ENCODE measurements at regions not wholly inside any gene's neighbourhood (a gene's known extent, or its start where the extent isn't known, plus 50 kb on each side); places are given as distances from the start of the nearest gene placed in this dataset.

DNA sequence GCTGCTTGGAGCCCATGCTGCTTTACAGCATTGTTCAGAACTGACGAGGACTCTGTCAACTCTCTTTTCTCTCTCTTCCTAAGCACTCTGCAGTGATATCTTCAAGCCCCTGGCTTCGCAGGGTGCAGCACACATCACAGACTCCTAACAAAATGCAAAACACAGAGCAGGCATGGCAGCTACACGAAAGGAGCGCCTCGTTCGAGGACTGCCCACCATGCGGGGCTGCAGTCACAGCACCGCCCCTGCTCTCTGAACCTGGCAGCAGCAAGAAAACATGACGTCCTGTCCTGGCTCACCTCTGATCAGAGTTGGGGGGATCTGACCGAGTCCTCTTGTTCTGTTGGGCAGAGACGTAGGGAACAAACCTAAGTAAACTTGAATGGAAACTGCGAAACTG lies 281.7 kb downstream of the CDH26 start:
- TF ChIP-seq, protein P1, sequence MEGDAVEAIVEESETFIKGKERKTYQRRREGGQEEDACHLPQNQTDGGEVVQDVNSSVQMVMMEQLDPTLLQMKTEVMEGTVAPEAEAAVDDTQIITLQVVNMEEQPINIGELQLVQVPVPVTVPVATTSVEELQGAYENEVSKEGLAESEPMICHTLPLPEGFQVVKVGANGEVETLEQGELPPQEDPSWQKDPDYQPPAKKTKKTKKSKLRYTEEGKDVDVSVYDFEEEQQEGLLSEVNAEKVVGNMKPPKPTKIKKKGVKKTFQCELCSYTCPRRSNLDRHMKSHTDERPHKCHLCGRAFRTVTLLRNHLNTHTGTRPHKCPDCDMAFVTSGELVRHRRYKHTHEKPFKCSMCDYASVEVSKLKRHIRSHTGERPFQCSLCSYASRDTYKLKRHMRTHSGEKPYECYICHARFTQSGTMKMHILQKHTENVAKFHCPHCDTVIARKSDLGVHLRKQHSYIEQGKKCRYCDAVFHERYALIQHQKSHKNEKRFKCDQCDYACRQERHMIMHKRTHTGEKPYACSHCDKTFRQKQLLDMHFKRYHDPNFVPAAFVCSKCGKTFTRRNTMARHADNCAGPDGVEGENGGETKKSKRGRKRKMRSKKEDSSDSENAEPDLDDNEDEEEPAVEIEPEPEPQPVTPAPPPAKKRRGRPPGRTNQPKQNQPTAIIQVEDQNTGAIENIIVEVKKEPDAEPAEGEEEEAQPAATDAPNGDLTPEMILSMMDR (IDR thresholded peaks at IDR 0.05; ENCODE audit: insufficient read depth, low read depth, low read length), result no peak
- TF ChIP-seq EZH2 (IDR thresholded peaks at IDR 0.05; ENCODE audit: insufficient read depth, low read length), result no peak

Measured in astrocyte (in vitro differentiated cells and primary cell).